H1 (cell line): ENCODE measurements at regions not wholly inside any gene's neighbourhood (a gene's known extent, or its start where the extent isn't known, plus 50 kb on each side); places are given as distances from the start of the nearest gene placed in this dataset.

Experiments
- CBX8 ChIP-seq: fragments of 300-800, 300-1000 bp; sonication (generic); IDR thresholded peaks from 2 replicates; pipeline ENCODE4 v1.7.1; 2016; ENCODE audit warnings: low read depth, low read length, borderline replicate concordance
- YY1 ChIP-seq: IDR thresholded peaks from 2 replicates; pipeline ENCODE4 v1.6.1; 2011; ENCODE audit warnings: low read depth, mild to moderate bottlenecking, low read length

DNA sequence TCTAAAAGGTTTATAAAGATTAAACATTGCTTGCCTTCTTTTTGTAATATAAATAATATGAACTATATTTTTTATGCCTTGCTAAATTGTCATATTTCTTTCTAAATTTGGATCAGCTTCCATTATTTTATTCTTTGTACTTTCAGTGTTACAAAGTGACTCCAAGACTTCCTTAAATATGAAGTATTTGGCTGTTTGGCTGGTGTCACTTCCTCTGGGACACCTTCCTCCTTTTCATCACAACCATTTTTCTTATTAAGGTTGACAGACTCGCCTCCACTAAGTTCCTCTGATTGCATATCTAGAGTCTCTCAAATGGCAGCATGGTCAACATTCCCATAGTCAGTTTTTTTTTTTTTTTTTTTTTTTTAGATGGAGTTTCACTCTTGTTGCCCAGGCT is 73.8 kb upstream of the SLC1A1 start (continued):
- TF ChIP-seq CBX8 (no peak), YY1 (no peak)
